ENCODE measurements at regions not wholly inside any gene's neighbourhood (a gene's known extent, or its start where the extent isn't known, plus 50 kb on each side); places are given as distances from the start of the nearest gene placed in this dataset.

DNA sequence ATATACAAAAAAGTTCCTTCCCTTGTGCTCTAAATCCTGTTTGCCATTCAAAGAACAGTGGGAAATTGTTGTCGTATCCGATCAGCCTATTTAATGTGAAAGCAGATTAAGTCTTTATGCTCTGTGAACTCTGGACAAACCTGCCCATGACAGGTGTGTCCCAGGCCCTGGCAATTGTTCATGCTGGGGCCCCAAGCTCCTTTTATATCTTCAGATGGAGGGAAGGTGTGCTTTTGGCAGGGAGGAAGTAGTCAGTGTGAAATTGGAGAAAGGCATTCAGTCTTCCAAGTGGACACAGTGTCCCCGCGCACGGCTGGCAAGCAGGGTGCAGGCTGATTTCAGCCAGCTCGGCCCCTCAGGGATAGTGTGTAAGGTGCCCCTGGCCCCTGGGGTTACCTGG is 135.1 kb upstream of the F3 start:
- no peaks in the 10 kb centered on the region for H3K9me3 ChIP-seq
- H3K4me1 ChIP-seq (ENCODE audit: control insufficient read depth in 1 of 2, insufficient read depth in 1 of 2, low read depth in 1 of 2, low read length in 1 of 2) = peaks cover 22 to 26% of the 10 kb centered on the region in 2 experiments
- H3K27me3 ChIP-seq = no peaks in the 10 kb centered on the region
- H3K4me3 ChIP-seq (ENCODE audit: low read depth in 1 of 2, low read length in 1 of 2) = no peak overlapping the region
- no peak for TF ChIP-seq CTCF (IDR thresholded peaks at IDR 0.05)
- H3K36me3 ChIP-seq = no peaks in the 10 kb centered on the region
- H3K27ac ChIP-seq = no peak overlapping the region

GRCh38 chr1:94675373-94675772 is 133.8 kb upstream of the F3 start:
- Histone ChIP-seq H3K4me3 (ENCODE audit: low read depth in 1 of 2, low read length in 1 of 2) (no peak overlapping the region), H3K36me3 (no peaks in the 10 kb centered on the region), H3K9me3 (no peaks in the 10 kb centered on the region), H3K27ac (no peak overlapping the region), H3K4me1 (ENCODE audit: control insufficient read depth in 1 of 2, insufficient read depth in 1 of 2, low read depth in 1 of 2, low read length in 1 of 2) (peaks cover 22 to 26% of the 10 kb centered on the region in 2 experiments), H3K27me3 (no peaks in the 10 kb centered on the region)
- TF ChIP-seq CTCF (IDR thresholded peaks at IDR 0.05) = no peak

- H3K4me3 ChIP-seq (ENCODE audit: low read depth in 1 of 2, low read length in 1 of 2) = no peak overlapping the region
- H3K36me3 ChIP-seq = no peaks in the 10 kb centered on the region
- TF ChIP-seq CTCF (IDR thresholded peaks at IDR 0.05) = no peak
- peaks cover 22 to 26% of the 10 kb centered on the region in 2 experiments for H3K4me1 ChIP-seq (ENCODE audit: control insufficient read depth in 1 of 2, insufficient read depth in 1 of 2, low read depth in 1 of 2, low read length in 1 of 2)
- no peaks in the 10 kb centered on the region for H3K9me3 ChIP-seq
- H3K27ac ChIP-seq = no peak overlapping the region
- H3K27me3 ChIP-seq = no peaks in the 10 kb centered on the region
Observed at GRCh38 chr1:94674876-94675275, 133.3 kb upstream of the F3 start.

DNA sequence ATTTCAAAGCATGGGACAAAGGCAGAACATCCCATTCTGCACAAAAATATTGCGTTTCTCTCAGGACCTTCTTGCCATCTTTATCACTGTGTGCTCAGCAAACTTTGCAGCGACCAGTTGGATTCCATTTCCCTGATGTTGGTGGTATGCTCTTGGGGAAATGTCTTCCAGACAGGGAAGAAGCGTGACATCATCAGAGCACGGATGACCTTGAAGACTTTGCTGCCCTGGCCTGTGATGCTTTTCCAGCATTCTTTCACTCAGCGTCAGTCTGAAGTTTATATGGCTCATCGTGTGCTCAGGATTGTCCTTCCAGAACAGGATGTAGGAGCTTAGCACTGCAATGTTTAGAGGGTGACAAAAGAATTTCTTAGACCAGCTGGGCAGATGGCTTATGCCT is 131.4 kb upstream of the F3 start:
- no peak overlapping the region for H3K27ac ChIP-seq
- peaks cover 22 to 24% of the 10 kb centered on the region in 2 experiments for H3K4me1 ChIP-seq (ENCODE audit: control insufficient read depth in 1 of 2, insufficient read depth in 1 of 2, low read depth in 1 of 2, low read length in 1 of 2)
- H3K27me3 ChIP-seq = no peaks in the 10 kb centered on the region
- no peaks in the 10 kb centered on the region for H3K9me3 ChIP-seq
- H3K36me3 ChIP-seq = no peaks in the 10 kb centered on the region
- TF ChIP-seq CTCF (IDR thresholded peaks at IDR 0.05) = no peak
- no peak overlapping the region for H3K4me3 ChIP-seq (ENCODE audit: low read depth in 1 of 2, low read length in 1 of 2)

DNA sequence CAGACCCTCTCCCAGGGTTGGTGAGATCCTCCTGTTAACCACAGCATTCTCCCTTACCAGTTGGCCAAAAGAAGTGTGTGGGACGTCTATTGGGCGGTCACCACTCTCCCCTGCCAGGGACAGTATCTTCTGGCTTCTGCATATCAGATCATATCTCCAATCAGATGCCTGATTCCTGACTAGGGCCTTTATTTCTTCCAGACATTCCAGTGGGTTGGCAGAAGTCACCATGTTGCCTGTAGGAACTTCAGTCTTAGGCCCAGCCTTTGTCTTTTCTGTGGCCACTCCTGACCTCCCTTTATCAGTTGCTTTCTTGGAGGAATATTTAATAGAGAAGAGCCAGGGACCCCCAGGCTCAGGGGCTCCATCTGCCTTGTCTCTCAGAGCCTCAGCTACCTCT is 130.4 kb upstream of the F3 start:
- Histone ChIP-seq H3K4me3 (ENCODE audit: low read depth in 1 of 2, low read length in 1 of 2) (no peak overlapping the region), H3K36me3 (no peaks in the 10 kb centered on the region), H3K27ac (no peak overlapping the region), H3K4me1 (ENCODE audit: control insufficient read depth in 1 of 2, insufficient read depth in 1 of 2, low read depth in 1 of 2, low read length in 1 of 2) (peaks cover 18 to 23% of the 10 kb centered on the region in 2 experiments), H3K27me3 (no peaks in the 10 kb centered on the region), H3K9me3 (no peaks in the 10 kb centered on the region)
- no peak for TF ChIP-seq CTCF (IDR thresholded peaks at IDR 0.05)

GRCh38 chr1:94670273-94670672 is 128.7 kb upstream of the F3 start:
- no peak overlapping the region for H3K27ac ChIP-seq
- no peaks in the 10 kb centered on the region for H3K9me3 ChIP-seq
- no peak for TF ChIP-seq CTCF (IDR thresholded peaks at IDR 0.05)
- no peaks in the 10 kb centered on the region for H3K36me3 ChIP-seq
- peaks cover 20 to 34% of the 10 kb centered on the region in 2 experiments for H3K4me1 ChIP-seq (ENCODE audit: control insufficient read depth in 1 of 2, insufficient read depth in 1 of 2, low read depth in 1 of 2, low read length in 1 of 2)
- H3K4me3 ChIP-seq (ENCODE audit: low read depth in 1 of 2, low read length in 1 of 2) = no peak overlapping the region
- H3K27me3 ChIP-seq = no peaks in the 10 kb centered on the region

Data from neutrophil (primary cell).